SKM-1 treated with dmso at 0.1 percent for 144 hours (cell line): ENCODE measurements at regions not wholly inside any gene's neighbourhood (a gene's known extent, or its start where the extent isn't known, plus 50 kb on each side); places are given as distances from the start of the nearest gene placed in this dataset.

Source experiments
- DNase-seq: peaks from one replicate; lab custom pipeline; 2025; ENCODE audit not compliant: unreplicated experiment; lab: John Stamatoyannopoulos, UW

DNA sequence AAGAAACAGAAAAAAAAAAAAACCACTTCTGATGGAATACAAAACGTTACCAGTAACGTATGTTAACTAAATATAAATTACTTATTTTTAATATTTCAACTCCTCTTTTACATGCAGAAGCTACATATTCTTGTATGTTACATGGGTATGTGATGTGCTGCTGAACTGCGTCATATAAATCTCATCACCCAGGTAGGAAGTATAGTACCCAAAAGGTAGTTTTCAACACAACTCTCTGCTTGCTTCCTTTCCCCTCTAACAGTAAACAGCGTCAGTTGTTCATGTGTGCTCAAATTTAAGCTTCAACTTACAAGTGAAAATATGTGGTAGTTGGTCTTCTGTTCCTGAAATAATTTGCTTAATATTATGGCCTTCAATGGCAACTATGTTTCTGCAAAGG is 250.0 kb upstream of the RBMY1B start:
- DNase-seq = no peak

DNA sequence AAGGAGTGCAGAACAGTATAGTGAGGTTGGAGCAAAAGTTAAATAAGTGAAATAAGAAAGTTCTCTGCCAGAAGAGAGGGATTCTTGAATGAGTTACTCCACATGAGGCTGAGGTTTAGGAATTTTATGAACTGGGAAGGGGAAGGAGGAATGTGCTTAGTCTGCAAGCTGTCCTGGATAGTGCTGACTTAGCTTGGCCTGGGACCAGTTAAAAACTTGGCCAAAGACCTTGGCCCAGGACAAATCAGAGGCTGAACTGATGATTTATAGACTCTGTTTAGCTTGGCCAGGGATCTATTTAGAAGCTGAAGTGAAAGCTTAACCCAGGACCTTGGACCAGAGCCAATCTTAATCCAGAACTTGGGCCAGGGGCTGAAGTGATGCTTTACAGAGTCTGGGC is 244.4 kb upstream of the RBMY1B start:
- DNase-seq = no peak

DNA sequence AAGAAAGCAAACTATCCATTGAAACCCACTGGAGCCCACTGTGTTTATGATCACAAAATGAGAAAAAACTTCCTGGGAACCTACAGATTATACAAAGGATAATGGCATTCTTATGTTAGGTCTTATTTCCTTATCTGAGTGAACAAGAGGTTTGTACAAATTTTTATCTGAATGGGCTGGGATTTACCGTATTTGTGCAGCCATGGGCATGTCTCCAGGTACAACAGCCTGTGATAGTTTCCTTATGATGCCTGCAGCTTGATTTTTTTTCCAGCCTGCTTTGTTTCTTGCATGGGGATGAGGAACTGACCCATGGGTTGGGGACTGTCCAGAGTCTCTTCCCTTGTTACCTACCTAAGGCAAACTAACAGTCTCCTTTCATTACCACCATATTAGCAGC is 244.0 kb upstream of the RBMY1B start:
- DNase-seq = no peak

DNA sequence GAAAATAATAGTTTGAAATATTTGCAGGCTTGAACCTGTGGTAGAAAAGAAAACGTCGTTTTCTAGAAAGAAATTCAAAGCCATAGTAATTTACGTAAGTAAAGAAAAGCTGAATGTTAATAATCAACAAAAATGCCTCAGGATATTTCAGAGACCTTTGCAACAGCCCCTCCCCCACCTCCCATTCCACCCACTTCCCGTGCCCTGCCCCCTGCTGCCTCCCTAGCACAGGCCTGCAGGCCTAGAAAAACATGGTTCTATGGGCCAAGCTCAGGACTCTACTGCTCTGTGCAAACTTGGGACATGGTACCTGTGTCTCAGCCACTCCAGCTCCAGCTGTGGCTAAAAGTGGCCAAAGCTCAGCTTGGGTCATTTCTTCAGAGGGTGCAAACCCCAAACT is 223.4 kb upstream of the RBMY1B start:
- no peak for DNase-seq

DNA sequence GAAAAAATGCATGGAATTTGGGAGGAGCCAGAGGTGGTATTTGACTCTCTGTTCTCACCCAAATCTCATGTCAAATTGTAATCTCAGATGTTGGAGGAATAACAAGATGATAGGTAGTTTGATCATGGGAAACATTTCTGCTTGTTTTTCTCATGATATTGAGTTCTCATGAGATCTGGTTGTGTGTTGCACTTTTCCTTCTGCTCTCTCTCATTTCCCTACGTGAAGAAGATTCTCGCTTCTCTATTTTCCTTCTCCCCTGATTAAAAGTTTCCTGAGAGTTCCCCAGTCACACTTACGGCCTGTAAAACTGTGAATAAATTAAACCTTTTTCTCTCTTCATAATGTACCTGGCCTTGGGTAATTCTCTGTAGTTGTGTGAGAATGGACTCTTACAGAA is 222.2 kb upstream of the RBMY1B start:
- DNase-seq = no peak

DNA sequence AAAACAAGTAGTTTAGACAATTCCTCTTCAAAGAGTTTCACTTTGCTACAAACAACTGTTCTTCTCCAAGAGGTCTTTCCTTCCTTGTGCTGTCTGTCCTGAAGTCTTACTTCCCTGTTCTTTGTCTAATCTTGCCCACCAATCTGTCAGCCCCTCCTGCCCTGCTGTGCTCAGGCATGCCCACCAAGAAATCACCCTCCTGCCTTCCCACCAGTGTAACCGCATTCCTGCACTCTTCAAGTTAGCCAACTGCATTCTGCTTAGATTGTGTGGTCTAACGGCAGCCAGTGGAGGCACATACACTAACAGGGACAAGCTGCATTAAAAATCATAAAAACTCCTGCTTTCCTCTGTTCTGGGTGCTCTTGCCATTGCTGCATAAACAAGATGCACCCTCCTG is 215.9 kb upstream of the RBMY1B start:
- peak; percentile 11 for DNase-seq

GRCh38 chrY:21302278-21302677 is 208.9 kb upstream of the RBMY1B start:
- DNase-seq = no peak

DNA sequence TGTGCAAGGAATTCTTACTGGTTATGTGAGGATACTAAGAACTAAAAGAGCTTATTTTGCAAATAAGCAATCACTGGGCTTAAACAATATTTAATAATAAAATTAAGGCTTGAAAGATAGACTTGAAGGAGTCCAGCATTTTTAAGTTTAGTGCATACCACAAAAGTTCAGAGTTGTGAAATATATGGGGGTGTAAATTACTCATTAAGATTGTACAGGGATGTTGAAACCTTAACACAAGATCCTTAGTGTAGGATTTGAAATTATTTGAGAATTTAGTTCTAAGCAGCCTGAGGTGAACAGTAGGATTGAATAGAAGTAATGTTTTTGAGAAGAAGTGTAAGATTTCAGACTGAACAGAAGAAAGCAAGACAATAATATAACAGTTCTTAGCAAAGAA is 195.8 kb upstream of the RBMY1B start:
- no peak for DNase-seq
